HL-60 (cell line): ENCODE measurements at regions not wholly inside any gene's neighbourhood (a gene's known extent, or its start where the extent isn't known, plus 50 kb on each side); places are given as distances from the start of the nearest gene placed in this dataset.

Source experiments
- CTCF ChIP-seq: IDR thresholded peaks from one replicate; pipeline ENCODE4 v1.5.1; 2011; ENCODE audit warnings: low read length, control low read depth, inconsistent platforms; ENCODE audit not compliant: insufficient read depth
- GABPA ChIP-seq: IDR thresholded peaks from 2 replicates; pipeline ENCODE4 v1.6.1; 2012; ENCODE audit warnings: low read depth
- POLR2AphosphoS5 ChIP-seq: IDR thresholded peaks from 2 replicates; pipeline ENCODE4 v1.6.1; 2012; ENCODE audit warnings: low read depth
- REST ChIP-seq: IDR thresholded peaks from 2 replicates; pipeline ENCODE4 v1.6.1; 2012; ENCODE audit warnings: low read depth; ENCODE audit not compliant: insufficient replicate concordance
- SPI1 ChIP-seq: IDR thresholded peaks from 2 replicates; pipeline ENCODE4 v1.6.1; 2012; ENCODE audit warnings: low read depth, mild to moderate bottlenecking, borderline replicate concordance

GRCh38 chr6:9938801-9939200 lies 476.1 kb downstream of the TFAP2A start:
- TF ChIP-seq CTCF (no peak), REST (no peak), GABPA (no peak), POLR2AphosphoS5 (no peak), SPI1 (no peak)
